NOMO-1 (cell line): ENCODE measurements at regions not wholly inside any gene's neighbourhood (a gene's known extent, or its start where the extent isn't known, plus 50 kb on each side); places are given as distances from the start of the nearest gene placed in this dataset.

Source experiments
- DNase-seq, 2 experiments: peaks; one replicate each; lab custom pipeline; 2025; ENCODE audit not compliant: unreplicated experiment in 2 of 2; lab: John Stamatoyannopoulos, UW

DNA sequence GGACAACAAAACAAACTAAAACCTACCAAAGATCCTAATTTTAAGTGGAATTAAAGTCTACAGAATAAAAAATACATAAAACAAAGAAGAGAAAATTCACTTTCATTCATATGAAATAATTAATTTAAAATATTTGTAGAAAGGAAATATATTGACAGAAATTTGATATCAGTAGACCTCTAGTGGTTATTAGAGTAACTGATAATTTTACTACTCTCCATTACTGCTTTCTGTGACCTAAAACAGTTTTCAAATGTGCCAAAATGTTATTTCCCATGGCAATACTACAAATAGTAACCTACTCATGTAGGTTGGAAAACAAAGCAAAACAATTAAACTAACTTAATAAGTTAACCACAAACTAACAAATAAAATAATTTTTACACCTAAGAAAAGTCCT, 147.1 kb downstream of the NOL4 start:
- no peak for DNase-seq

GRCh38 chr18:34075963-34076860, 148.5 kb downstream of the NOL4 start:
- DNase-seq, result no peak

DNA sequence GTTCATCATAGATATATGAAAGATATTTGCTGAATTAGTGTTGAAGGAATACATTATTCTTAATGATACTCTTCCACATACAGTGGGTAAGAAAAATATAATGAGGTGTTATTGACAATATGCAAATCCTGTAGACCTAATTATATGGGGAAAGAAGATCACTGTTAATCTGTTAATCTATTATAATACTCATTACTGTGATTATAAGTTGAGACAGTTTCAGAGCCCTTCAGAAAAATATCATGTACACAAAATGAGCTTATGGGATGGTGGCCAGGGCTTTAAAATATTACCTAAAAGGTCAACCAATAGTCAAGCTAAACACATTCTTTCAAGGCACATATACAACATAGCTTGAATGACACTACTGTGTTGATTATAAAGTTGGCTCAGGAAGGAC, 163.5 kb downstream of the NOL4 start:
- no peak for DNase-seq

DNA sequence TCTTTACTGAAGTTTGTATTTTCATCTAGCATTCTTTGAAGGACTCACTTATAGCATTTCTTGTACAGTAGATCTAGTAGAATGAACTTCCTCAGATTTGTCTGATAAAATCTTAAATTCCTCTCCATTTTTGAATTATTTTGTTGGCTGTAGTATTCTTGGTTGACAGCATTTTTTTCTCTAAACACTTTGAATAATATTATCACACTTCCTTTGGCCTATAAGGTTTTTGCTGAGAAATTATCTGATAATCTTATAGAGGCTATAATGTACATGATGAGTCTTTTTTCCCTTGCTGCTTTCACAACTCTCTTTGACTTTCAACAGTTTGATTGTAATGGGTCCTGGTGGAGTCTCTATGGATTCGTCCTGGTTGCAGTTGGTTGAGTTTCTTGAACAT, 169.5 kb downstream of the NOL4 start:
- no peak for DNase-seq

DNA sequence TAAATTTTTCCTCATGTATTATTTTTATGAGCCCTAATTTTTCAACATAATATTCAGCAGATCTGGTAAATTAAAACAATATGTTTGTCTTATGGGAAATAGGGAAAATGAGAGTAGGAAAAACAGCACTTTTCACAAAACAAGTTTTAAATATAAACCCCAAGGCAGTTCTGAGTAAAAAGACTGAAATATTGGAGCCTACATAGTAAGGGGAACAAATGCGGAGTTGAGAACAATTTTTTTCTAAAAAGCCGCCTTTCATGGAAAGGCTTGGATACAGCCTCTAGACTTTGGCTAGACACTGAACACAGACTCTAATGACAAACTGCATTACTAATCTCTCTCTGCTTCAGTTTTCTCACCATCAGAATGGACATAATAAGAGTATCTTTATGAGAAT, 174.1 kb downstream of the NOL4 start:
- no peak for DNase-seq

DNA sequence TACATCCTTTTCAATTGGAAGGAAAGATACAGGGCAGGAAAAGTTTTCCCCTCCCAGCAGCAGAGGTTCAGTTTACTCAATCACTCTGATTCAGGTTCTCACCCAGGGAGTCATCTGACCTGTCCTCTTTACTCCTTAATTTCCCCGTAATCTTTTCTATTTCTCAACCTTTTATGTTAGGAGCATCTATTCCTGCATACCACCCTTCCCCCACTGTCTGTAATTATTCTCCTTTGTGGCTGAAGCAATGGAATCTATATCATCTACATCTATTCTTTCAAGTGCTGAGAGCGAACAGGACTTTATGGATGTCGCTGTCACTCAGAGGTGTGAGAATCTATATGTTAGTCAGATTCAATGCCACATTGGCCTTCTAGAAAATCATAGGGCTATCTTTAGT, 175.2 kb downstream of the NOL4 start:
- no peak for DNase-seq

DNA sequence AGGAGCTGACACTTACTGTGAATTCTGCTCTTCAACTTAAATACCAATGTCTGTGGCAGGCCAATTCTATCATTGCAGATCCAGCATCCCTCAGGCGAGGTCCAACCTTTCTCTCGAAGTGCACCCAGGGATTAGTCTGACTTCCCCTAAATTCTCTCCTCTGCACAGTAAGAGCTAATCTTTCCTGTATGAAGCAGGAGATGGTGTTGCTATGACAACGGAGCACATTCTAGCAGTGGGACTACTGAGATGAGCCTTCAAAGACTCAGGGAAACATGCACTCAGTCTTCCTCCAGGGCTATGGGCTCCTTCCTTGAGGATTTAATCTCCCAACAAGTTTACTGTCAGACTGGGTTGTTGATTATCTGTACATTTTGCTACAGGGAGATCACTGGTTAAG, 176.3 kb downstream of the NOL4 start:
- DNase-seq, result no peak

DNA sequence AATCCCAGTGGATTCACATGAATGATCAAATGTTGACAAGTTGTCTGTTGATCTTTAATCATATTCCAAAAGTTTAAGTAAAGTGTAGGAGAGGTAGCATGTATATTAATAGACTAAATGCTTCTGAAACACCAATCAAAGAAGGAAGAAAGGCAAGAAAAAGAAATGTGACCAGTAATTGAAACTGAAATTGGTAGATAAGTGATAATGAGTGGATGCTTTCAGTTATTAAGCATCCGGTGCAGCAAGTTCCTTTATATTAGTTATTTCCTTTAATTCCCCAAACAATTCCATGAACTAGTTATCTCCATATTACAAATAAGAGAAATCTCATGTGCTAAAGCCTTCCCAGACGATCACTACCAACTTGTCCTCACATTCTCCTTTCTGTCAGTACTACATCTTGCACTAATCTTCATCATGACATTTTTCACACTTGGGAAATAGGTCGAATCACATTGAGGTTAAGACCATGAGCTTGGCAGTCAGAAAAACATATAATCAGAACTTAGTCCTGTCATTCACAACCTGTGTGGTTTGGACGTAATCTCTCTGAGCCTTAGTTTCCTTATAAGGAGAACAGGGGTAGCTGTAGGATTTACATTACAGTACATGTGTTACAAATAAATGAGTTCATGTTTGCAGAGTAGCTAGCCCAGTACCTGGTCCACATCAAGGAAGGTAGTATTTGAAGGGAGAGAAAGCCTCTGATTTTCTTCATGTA, 182.1 kb downstream of the NOL4 start:
- DNase-seq, result no peak

DNA sequence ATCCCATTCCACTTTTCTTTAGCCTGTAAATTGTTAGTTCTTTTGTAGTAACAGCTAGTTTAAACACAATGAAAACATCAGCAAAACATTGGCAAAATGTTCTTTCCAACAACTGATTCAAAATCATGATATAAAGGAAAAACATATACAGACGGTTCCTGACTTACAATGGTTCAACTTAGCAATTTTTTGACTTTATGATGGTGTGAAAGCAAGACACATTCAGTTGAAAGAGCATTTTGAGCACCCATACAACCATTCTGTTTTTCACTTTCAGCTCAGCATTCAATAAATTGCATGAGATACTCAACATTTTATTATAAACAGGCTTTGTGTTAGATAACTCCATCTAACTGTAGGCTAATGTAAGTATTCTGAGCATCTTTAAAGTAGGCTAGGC, 185.1 kb downstream of the NOL4 start:
- DNase-seq, result no peak

- DNase-seq, result peak in 1 of 2 experiments; percentile 9
These were observed 185.5 kb downstream of the NOL4 start for GRCh38 chr18:34039201-34039600.

DNA sequence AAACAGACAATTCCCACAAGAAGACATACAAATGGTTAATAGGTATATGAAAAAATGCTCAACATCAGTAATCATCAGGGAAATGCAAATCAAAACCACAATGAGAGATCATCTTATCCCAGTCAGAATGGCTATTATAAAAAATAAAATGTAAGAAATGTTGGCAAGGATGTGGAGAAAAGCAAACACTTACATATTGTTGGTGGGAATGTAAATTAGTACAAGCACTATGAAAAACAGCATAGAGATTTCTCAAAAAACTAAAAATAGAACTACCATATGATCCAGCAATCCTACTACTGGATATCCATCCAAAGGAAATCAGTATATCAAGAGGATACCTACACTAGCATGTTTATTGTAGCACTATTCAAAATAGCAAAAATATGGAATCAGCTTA, 186.6 kb downstream of the NOL4 start:
- no peak for DNase-seq

DNA sequence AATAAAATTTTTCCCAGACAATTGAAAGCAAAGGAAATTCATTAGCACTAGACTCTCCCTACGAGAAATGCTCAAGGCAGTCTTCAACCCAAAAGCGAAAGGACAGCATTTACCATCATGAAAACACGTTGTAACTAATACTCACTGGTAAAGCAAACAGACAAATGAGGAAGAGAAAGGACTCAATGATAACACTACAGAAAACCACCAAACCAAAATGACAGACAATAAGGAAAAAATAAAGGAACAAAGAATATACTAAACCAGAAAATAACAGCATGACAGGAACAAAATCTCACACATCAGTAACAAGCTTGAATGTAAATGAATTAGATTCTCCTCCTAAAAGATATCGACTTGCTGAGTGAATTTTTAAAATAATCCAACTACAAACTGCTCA, 190.7 kb downstream of the NOL4 start:
- DNase-seq, result no peak

DNA sequence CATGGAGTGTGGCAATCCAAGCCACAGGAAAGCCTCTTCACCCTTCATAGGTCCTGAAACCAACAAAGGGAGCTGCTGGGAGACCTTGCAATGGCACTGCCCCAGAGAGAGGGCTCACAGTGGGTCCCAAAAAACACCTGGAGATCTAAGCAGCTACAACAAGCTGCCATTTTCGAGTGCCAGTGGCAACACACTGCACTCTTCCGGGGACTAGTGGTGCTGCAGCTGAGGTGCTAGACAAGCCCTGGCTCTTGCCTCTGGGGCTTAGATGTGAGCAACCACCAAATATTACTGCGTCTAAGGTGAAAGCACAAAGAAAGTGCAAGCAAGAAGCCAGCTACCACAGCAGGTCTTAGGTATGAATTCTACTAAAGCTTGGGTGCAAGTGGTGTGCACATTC, 192.9 kb downstream of the NOL4 start:
- no peak for DNase-seq

- no peak for DNase-seq
These were observed 196.4 kb downstream of the NOL4 start for GRCh38 chr18:34028324-34028723.

DNA sequence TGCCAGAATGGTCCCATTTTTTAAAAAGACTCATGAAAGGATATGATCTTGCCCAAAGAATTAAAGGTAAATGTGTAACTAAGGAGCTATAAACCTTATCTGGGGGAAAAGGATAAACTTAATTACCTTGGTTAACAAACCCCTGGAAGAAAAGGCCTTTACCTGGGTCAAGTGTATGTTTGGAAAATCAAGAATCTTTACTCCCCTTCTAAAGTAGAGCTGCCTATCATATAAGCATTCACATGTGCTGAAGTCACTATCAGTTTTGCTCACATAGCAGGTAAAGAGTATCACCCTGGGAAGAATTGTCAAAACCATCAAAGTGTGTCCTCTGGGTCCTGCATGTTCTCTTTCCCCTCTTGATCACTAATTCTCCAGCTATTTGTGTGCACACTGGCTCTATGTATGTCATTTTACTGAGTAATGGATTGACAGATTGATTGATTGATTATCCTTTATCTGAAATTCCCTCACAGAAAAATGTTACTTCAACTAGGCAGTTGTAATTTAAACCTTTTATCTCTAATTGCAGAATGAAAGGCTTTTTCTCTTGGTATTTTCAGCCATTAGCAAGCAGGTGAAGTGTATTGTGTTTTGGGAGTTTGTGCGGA, 199.4 kb downstream of the NOL4 start:
- no peak for DNase-seq

DNA sequence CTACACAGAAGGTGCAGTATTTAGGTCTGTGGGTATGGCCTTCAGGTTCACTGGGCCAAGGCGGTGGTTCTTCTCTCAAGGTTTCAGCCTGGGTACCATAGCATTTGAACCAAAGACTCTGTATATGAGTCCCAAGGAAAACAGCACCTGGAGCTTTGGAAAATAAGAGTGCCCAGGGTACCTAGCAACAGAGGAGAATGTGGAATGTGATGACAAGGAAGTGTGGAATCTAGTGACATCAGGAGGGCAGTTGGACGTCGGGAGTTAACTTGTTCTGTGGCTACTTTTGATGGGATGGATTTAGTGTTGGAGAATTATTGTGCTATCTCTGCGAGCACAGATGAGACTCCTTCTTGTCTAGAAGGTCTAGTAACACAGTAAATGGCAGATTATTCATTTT, 201.2 kb downstream of the NOL4 start:
- no peak for DNase-seq

DNA sequence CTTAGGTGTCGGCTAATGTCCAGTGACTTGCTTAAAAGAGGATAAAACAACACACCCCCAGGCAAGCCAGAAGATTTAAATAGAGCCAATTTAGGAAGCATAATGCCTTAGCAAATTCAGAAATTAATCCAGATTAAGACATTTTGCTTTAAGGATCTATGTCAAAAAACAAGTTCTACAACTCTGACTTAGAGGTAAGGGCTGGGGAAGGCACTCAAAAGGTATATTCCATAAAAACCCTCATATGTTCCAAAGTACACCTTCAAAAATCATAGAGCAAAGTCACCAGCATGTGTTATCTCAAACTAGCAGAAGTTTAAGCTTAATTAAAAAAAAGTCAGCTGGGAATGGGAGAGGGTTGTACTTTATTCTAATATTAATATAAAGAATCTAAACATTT, 206.4 kb downstream of the NOL4 start:
- DNase-seq, result no peak

DNA sequence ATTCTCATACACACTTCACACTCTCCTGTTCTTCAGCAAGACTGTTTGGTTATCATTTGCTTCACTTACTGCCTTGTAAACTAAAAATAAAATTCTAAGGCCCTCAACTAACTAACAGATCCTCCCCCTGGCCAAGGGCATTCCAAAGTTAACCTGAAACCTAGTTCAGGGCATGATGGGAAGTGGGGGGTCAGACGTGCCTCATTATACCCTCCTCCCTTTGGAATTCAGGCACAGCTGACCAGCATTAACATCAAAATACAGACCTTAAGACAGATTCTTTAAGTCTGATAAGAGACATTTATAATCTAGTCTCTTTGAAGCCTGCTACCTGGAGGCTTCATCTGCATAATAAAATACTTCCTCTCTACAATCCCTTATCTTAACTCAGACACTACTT, 221.0 kb downstream of the NOL4 start:
- no peak for DNase-seq

- no peak for DNase-seq
These were observed 222.6 kb downstream of the NOL4 start for GRCh38 chr18:34002130-34002529.

DNA sequence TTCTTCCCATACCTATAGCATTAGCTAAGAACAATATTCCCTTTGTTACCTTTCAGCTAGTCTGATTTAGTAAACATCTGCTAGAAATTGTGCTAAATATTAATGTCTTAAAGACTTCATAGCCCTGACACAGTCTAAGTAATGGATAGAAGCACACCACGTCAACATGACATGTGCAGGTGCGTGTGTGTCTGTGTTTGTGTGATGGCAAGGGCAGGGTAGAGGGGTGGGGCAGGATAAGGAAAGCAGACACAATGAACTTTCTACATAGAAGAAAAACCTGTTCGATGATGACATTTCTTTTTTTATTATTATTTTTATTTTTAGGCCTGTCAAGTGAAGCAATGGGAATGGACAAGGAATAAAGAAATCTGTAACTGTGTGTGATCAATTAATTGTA, 223.3 kb downstream of the NOL4 start:
- DNase-seq, result no peak

GRCh38 chr18:33987206-33987605, 237.5 kb downstream of the NOL4 start:
- DNase-seq, result no peak

DNA sequence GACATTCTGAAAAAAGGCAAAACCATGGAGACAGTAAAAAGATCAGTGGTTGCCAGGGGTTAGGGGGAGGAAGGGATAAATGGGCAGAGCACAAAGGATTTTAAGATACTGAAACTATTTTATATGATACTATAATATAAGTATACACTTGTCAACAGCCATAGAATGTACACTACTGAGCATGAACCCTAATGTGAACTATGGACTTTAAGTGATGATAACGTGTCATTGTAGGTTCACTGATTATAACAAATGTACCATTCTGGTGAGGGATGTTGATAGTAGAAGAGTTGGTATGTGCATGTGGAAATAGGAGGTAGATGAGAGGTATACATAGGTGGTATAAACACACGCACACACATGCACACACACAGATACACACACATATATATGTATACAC, 241.6 kb downstream of the NOL4 start:
- DNase-seq, result no peak
